ENCODE measurements at regions not wholly inside any gene's neighbourhood (a gene's known extent, or its start where the extent isn't known, plus 50 kb on each side); places are given as distances from the start of the nearest gene placed in this dataset.

DNA sequence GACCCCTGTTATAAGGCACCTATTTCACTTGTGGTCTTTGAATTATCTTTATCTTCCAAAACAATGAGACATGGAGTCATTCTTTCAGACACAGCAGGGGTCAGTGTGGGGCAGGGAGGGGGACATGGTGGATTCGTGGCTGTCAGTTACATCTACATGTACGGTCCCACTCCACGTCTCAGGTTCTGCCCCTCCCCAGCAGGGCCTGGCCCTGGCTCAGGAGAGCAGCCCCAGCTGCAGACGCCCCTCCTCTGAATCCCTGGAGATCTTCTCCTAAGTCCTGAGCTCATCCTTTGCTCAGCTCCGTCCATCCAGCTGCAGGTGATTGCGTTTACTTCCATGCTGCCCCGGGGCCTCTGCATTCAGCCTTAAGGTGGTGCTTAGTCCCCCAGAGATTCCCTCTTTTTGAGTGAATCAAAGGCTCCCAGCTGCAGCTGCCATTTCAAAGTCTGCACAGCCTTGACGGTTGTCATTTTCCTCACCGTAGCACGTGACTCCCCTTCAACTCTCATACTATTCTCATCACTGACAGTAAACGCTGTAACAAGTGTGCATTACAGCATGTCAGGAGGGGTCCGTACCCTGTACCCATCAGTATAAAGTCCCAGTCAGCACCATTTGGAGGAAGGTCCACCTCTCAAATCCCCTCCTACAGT is 113.4 kb upstream of the TCERG1L start:
- H3K36me3 ChIP-seq (ENCODE audit: control insufficient read depth, insufficient read depth, low read length), result no peaks in the 10 kb centered on the region
- H3K9me3 ChIP-seq (ENCODE audit: control insufficient read depth, low read length), result no peaks in the 10 kb centered on the region
- H3K4me3 ChIP-seq (ENCODE audit: extremely low read depth, insufficient read depth, low read length, poor library complexity, severe bottlenecking), result no peak overlapping the region
- WGBS, 2 experiments (ENCODE audit: insufficient coverage in 2 of 2), result 93 to 94% methylated on average over 10 to 11 of the region's 12 CpGs
- no peak overlapping the region for H3K27ac ChIP-seq (ENCODE audit: low read depth, low read length, severe bottlenecking)
- no peaks in the 10 kb centered on the region for H3K4me1 ChIP-seq (ENCODE audit: control insufficient read depth, insufficient read depth, low read length, poor library complexity, severe bottlenecking)

DNA sequence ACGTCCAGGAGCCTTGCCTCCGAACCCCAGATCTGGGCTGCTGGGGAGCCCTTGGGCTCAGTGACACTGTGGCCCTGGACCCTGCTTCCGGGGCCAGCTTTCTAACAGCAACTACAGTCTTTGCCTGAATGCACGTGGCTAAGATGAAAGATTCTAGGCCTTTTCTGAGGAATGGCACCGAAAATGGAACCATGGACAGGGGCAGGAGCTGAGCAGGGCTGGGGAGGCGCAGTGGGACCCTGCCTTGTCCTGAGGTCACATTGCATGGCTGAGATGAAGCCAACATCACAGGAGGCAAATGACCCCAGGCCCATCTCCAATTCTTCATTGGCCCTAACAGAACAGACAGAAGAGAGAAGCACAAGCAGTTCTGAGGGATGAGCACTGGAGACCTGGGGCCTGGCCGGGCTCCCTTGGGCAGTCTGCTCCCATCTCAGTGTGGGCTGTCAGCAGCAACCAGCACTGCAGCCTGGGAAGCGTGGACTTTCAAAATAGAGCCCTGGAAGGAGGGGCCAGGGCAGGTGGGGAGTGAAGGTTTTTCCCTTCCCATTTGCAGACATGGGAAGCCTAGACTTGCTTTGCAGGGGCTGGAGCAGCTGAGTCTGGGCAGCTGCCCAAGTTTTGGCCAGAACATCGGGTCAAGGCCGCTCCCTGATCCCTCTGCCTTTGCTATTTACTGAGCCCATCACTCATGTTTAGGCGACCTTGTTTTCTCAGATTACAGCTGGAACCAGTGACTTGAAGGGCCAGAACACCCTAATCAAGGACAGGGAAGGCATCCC is 114.4 kb upstream of the TCERG1L start:
- 86 to 95% methylated on average over 9 to 11 of the region's 11 CpGs for whole genome bisulfite sequencing, 2 experiments (ENCODE audit: insufficient coverage in 2 of 2)
- no peak overlapping the region for H3K27ac ChIP-seq (ENCODE audit: low read depth, low read length, severe bottlenecking)

DNA sequence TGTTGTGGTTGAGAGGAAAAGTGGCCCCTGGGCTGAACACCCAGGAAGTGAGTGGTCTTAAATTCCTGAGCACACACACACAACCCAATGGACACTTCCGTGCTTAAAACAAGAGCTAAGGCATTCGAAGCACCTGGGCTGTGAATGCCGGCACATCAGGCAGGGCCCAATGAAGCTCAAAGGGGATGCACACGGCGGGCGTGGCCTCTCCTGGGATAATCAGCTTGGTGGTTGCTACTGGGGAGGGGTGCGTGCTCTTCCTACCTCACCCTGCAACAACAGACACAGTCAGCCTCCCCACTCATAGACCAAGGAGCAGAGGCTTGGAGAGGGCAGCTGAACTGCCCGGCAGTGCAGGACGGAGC is 115.0 kb upstream of the TCERG1L start:
- Histone ChIP-seq H3K36me3 (ENCODE audit: control insufficient read depth, insufficient read depth, low read length) (no peaks in the 10 kb centered on the region), H3K9me3 (ENCODE audit: control insufficient read depth, low read length) (no peaks in the 10 kb centered on the region), H3K4me1 (ENCODE audit: control insufficient read depth, insufficient read depth, low read length, poor library complexity, severe bottlenecking) (no peaks in the 10 kb centered on the region), H3K4me3 (ENCODE audit: extremely low read depth, insufficient read depth, low read length, poor library complexity, severe bottlenecking) (no peak overlapping the region), H3K27ac (ENCODE audit: low read depth, low read length, severe bottlenecking) (no peak overlapping the region)
- WGBS, 2 experiments (ENCODE audit: insufficient coverage in 2 of 2), result 91 to 93% methylated on average over 3 to 8 of the region's 9 CpGs

More for the DNA sequence above, 114.4 kb upstream of the TCERG1L start:
- no peaks in the 10 kb centered on the region for H3K36me3 ChIP-seq (ENCODE audit: control insufficient read depth, insufficient read depth, low read length)
- no peak overlapping the region for H3K4me3 ChIP-seq (ENCODE audit: extremely low read depth, insufficient read depth, low read length, poor library complexity, severe bottlenecking)
- H3K4me1 ChIP-seq (ENCODE audit: control insufficient read depth, insufficient read depth, low read length, poor library complexity, severe bottlenecking), result no peaks in the 10 kb centered on the region
- no peaks in the 10 kb centered on the region for H3K9me3 ChIP-seq (ENCODE audit: control insufficient read depth, low read length)

DNA sequence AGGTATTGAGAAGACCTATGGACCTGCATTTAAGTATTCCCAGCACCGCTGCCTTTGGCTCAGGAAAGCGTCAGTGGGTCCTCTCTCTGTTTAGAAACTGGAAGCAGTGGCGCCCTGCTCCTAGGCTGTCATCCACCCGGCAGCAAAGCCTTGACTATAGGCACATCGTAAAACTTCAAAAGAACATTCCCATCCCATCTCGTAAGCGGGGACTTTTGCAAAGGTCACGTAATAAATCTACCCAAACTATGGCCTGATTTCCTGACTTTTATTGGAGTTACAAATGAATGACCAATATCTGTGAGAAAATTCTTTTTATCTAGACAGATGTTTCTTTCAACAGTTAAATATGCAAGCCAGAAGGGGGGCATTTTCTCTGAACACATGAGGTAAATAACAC is 115.8 kb upstream of the TCERG1L start:
- no peaks in the 10 kb centered on the region for H3K9me3 ChIP-seq (ENCODE audit: control insufficient read depth, low read length)
- WGBS, 2 experiments (ENCODE audit: insufficient coverage in 2 of 2), result 90 to 100% methylated on average over 2 to 6 of the region's 8 CpGs
- no peak overlapping the region for H3K27ac ChIP-seq (ENCODE audit: low read depth, low read length, severe bottlenecking)
- H3K4me3 ChIP-seq (ENCODE audit: extremely low read depth, insufficient read depth, low read length, poor library complexity, severe bottlenecking), result no peak overlapping the region
- H3K4me1 ChIP-seq (ENCODE audit: control insufficient read depth, insufficient read depth, low read length, poor library complexity, severe bottlenecking), result no peaks in the 10 kb centered on the region
- no peaks in the 10 kb centered on the region for H3K36me3 ChIP-seq (ENCODE audit: control insufficient read depth, insufficient read depth, low read length)

DNA sequence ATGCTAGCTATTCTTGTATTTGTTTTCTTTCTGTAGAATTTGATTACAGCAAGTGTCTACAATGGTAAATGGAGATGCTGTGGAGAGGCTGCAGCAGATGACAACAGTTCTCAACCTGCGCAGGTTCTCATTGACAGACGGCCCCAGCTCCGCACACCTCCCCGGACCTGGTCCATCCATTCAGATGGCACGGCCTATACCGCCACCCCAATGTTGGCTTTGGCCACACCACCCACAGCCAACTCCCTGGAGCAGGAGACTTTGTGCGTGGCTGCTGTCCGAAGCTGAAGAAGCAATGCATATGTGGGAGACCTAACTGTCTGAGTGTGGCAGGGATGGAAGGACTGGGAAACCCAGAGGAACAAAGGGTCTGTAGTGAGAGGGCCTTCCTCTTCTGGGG is 116.4 kb upstream of the TCERG1L start:
- Histone ChIP-seq H3K4me3 (ENCODE audit: extremely low read depth, insufficient read depth, low read length, poor library complexity, severe bottlenecking) (no peak overlapping the region), H3K27ac (ENCODE audit: low read depth, low read length, severe bottlenecking) (no peak overlapping the region), H3K36me3 (ENCODE audit: control insufficient read depth, insufficient read depth, low read length) (no peaks in the 10 kb centered on the region), H3K4me1 (ENCODE audit: control insufficient read depth, insufficient read depth, low read length, poor library complexity, severe bottlenecking) (no peaks in the 10 kb centered on the region), H3K9me3 (ENCODE audit: control insufficient read depth, low read length) (no peaks in the 10 kb centered on the region)
- 82 to 95% methylated on average over 6 to 8 of the region's 8 CpGs for WGBS, 2 experiments (ENCODE audit: insufficient coverage in 2 of 2)

DNA sequence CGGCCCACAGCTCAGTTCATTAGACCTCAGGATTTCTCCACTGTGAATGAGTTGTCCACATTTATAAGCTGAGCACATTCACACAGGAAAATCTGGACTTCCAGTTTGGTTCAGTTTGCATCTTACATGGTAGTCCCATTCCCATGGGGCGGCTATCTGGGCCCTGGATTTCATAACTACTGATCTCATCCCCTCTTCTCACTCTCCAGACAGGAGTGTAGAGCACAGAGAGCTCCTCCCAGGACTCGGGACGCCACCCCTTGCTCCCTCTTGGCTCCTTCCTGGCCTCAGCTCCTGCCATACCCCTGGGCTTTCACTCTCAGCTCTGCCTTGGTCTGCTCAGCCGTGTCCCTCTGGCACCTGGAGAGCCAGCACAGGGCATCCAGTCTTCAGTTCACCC is 117.6 kb upstream of the TCERG1L start:
- Histone ChIP-seq H3K9me3 (ENCODE audit: control insufficient read depth, low read length) (no peaks in the 10 kb centered on the region), H3K4me1 (ENCODE audit: control insufficient read depth, insufficient read depth, low read length, poor library complexity, severe bottlenecking) (no peaks in the 10 kb centered on the region), H3K4me3 (ENCODE audit: extremely low read depth, insufficient read depth, low read length, poor library complexity, severe bottlenecking) (no peak overlapping the region), H3K27ac (ENCODE audit: low read depth, low read length, severe bottlenecking) (no peak overlapping the region), H3K36me3 (ENCODE audit: control insufficient read depth, insufficient read depth, low read length) (no peaks in the 10 kb centered on the region)
- WGBS, 2 experiments (ENCODE audit: insufficient coverage in 2 of 2), result 78 to 92% methylated on average over 5 of the region's 5 CpGs

DNA sequence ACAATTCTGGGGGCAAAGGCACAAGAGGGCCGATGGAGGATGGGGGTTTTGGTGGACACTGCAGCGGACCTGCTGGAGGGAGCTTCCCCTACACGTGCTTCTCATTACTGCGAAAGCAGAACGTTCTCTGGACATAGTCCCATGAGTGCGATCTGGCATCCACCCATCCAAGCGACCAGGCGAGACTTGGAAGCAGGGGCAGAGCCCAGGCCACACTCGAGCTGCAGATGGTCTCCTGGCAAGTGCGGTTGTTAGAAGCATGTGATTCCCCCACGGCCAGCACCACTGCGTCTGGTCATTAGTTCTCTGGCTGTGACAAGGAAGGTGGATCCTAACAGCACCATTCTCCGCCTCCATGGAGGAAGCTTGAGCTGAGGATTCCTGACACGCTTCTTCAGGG is 118.4 kb upstream of the TCERG1L start:
- Histone ChIP-seq H3K4me3 (ENCODE audit: extremely low read depth, insufficient read depth, low read length, poor library complexity, severe bottlenecking) (no peak overlapping the region), H3K9me3 (ENCODE audit: control insufficient read depth, low read length) (no peaks in the 10 kb centered on the region), H3K27ac (ENCODE audit: low read depth, low read length, severe bottlenecking) (no peak overlapping the region), H3K36me3 (ENCODE audit: control insufficient read depth, insufficient read depth, low read length) (no peaks in the 10 kb centered on the region), H3K4me1 (ENCODE audit: control insufficient read depth, insufficient read depth, low read length, poor library complexity, severe bottlenecking) (no peaks in the 10 kb centered on the region)
- WGBS, 2 experiments (ENCODE audit: insufficient coverage in 2 of 2), result 86 to 89% methylated on average over 11 to 13 of the region's 14 CpGs

DNA sequence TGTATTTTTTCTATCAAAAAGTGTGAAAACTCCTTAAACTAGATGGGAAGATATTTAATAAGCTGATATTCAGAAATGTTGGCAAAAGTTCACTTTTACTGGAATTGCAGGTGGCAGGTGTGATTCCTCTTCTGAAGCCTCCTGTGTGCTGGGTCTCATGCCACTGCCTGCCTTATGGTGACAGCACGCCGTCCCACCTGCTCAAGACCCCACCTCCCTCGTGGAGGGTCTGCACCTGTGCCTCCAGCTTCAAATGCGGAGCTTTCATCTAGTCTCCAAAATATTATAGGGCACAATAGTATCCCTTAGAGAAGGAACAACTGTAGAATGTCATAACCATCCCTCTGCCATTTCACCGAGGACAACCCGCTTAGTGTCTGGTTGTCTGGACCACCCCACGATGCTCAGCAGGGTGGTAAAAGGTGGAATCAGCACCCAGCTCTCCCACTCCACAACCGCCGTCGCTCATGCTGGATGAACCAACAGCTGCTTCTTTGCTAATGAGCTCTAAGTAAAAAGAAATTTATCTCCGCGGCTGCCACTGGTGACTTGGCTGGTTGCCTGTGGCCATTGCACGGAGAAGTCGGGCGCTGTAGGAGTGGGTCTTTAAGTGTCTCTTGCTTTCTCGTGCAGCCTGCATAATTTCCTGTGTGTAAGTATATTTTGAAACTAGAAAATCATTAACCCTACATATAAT is 119.3 kb upstream of the TCERG1L start:
- H3K36me3 ChIP-seq (ENCODE audit: control insufficient read depth, insufficient read depth, low read length), result no peaks in the 10 kb centered on the region
- no peak overlapping the region for H3K27ac ChIP-seq (ENCODE audit: low read depth, low read length, severe bottlenecking)
- no peaks in the 10 kb centered on the region for H3K9me3 ChIP-seq (ENCODE audit: control insufficient read depth, low read length)

DNA sequence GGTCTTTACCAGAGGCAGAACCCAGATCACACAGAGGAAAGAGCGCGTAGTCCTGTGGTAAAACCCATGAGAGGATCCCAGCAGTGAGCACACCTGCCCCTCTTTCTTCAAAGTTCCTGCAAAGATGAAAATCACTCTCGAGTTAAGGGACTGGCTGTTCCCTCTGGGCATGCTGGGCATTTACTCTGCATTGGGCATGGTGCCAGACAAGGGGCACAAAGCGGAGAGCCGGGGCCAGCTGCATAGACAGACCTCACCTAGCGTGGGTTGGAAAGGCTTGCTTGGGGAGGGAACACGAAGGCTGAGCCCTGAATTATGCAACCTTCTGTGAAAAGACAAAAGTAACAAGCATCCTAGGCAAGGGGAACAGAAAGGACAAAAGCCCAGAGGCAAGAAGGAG is 120.0 kb upstream of the TCERG1L start:
- 56 to 71% methylated on average over 6 to 7 of the region's 7 CpGs for WGBS, 2 experiments (ENCODE audit: insufficient coverage in 2 of 2)
- no peaks in the 10 kb centered on the region for H3K4me1 ChIP-seq (ENCODE audit: control insufficient read depth, insufficient read depth, low read length, poor library complexity, severe bottlenecking)
- no peaks in the 10 kb centered on the region for H3K9me3 ChIP-seq (ENCODE audit: control insufficient read depth, low read length)
- no peaks in the 10 kb centered on the region for H3K36me3 ChIP-seq (ENCODE audit: control insufficient read depth, insufficient read depth, low read length)
- no peak overlapping the region for H3K27ac ChIP-seq (ENCODE audit: low read depth, low read length, severe bottlenecking)
- no peak overlapping the region for H3K4me3 ChIP-seq (ENCODE audit: extremely low read depth, insufficient read depth, low read length, poor library complexity, severe bottlenecking)

More for the DNA sequence above, 119.3 kb upstream of the TCERG1L start:
- H3K4me3 ChIP-seq (ENCODE audit: extremely low read depth, insufficient read depth, low read length, poor library complexity, severe bottlenecking), result no peak overlapping the region
- WGBS, 2 experiments (ENCODE audit: insufficient coverage in 2 of 2), result 96 to 97% methylated on average over 7 to 9 of the region's 16 CpGs
- H3K4me1 ChIP-seq (ENCODE audit: control insufficient read depth, insufficient read depth, low read length, poor library complexity, severe bottlenecking), result no peaks in the 10 kb centered on the region

DNA sequence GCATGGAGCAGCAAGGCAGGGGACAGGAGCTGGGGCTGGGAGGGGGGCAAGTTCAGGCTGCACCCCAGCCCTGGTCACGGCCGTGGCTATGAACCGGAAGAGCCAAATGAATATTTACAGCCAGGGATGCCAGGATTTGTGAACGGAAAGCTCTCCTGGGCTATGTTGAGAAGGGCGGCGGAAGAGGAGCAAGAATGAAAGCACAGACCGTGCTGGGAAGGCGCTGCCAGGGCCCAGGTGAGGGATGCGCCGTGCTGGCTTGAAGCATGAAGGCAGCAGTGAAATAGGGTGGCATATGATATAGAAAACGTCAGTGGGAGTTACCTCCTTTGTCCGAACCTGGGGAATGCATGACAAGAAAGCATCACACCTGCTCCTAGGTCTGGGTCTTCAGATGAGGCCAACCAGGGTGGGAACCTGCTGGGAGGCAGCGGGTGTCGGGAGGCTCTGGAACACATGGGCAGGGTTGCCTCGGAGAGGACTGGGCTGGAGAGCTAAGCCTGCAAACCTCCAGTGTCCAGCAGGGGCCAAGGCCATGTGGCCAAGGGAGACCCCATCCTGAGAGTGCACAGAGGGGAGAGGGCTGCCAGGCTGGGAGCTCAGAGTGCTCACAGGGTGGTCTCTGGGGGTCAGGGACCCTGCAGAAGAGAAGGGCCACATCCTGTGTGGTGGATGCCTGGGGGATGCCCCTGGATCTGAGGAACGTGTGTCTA is 120.6 kb upstream of the TCERG1L start:
- WGBS, 2 experiments (ENCODE audit: insufficient coverage in 2 of 2), result 86 to 88% methylated on average over 16 of the region's 16 CpGs
- Histone ChIP-seq H3K36me3 (ENCODE audit: control insufficient read depth, insufficient read depth, low read length) (no peaks in the 10 kb centered on the region), H3K9me3 (ENCODE audit: control insufficient read depth, low read length) (no peaks in the 10 kb centered on the region), H3K4me1 (ENCODE audit: control insufficient read depth, insufficient read depth, low read length, poor library complexity, severe bottlenecking) (no peaks in the 10 kb centered on the region), H3K4me3 (ENCODE audit: extremely low read depth, insufficient read depth, low read length, poor library complexity, severe bottlenecking) (no peak overlapping the region), H3K27ac (ENCODE audit: low read depth, low read length, severe bottlenecking) (no peak overlapping the region)

Data from mesodermal cell (in vitro differentiated cells).